ENCODE measurements at regions not wholly inside any gene's neighbourhood (a gene's known extent, or its start where the extent isn't known, plus 50 kb on each side); places are given as distances from the start of the nearest gene placed in this dataset.

DNA sequence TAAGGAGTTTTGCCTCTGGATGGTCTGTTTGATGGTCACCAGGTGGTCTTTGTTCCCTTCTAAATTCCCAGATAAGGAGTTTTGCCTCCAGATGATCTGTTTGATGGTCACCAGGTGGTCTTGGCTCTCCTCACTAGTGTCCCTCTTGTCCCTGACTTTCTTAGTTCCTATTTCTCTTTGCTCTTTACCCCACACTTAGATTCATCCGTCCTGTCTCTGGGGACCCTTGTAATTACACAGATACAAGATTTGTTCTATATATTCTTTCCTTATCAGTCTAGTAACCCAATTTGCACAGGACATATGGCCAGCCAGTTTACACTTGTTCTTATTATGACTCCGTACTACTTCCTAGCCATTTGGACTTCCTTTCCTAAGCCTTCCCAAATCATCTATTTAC, 84.0 kb upstream of the B3GAT2 start:
- TF ChIP-seq, protein P1, sequence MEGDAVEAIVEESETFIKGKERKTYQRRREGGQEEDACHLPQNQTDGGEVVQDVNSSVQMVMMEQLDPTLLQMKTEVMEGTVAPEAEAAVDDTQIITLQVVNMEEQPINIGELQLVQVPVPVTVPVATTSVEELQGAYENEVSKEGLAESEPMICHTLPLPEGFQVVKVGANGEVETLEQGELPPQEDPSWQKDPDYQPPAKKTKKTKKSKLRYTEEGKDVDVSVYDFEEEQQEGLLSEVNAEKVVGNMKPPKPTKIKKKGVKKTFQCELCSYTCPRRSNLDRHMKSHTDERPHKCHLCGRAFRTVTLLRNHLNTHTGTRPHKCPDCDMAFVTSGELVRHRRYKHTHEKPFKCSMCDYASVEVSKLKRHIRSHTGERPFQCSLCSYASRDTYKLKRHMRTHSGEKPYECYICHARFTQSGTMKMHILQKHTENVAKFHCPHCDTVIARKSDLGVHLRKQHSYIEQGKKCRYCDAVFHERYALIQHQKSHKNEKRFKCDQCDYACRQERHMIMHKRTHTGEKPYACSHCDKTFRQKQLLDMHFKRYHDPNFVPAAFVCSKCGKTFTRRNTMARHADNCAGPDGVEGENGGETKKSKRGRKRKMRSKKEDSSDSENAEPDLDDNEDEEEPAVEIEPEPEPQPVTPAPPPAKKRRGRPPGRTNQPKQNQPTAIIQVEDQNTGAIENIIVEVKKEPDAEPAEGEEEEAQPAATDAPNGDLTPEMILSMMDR (IDR thresholded peaks at IDR 0.05; ENCODE audit: low read depth, low read length) = no peak
- TF ChIP-seq EZH2phosphoT487 (IDR thresholded peaks at IDR 0.05; ENCODE audit: low read depth) = no peak
